ENCODE measurements at regions not wholly inside any gene's neighbourhood (a gene's known extent, or its start where the extent isn't known, plus 50 kb on each side); places are given as distances from the start of the nearest gene placed in this dataset.
A peak's percentile ranks its signal among the peaks of the same experiment; 100 is the strongest.

DNA sequence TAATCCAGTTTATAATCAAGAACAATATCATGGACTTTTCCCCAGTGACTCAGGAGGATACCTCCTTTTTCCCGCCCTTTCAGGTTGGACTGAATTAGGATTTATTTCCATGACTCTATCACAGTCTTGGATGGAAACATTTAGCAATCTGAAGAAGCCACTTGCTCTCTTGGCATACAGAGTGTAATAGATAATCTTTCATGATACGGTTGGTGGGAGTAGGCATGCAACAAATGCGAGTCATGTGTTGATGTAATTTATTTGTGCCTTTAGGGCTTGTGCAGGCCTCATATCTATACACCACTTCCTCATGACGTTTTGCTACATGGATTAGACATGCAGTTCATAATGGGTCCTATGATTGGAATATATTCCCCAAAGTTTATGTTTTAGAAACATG is 54.2 kb upstream of the MCTP2 start:
- peak; percentile 30 to 36 for DNase-seq

DNA sequence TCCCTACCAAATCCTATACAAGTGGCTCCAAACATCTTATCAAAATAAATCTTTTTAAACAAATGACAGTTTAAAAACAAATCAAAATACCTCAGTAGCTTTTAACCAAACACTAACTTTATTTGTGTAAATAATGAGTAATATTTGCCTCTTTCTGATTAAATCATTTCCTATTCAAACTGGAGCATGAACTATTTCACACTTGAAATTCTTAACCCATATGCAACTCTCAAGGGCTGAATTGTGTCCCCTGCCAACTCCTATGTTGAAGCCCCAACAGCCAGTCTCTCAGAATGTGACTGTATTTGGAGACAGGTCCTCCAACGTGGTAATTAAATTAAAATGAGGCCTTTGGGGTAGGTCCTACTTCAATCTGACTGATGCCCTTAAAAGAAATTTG is 55.9 kb upstream of the MCTP2 start:
- no peak for DNase-seq

GRCh38 chr15:94174399-94174802 is 57.0 kb upstream of the MCTP2 start:
- peak; percentile 99 for DNase-seq

DNA sequence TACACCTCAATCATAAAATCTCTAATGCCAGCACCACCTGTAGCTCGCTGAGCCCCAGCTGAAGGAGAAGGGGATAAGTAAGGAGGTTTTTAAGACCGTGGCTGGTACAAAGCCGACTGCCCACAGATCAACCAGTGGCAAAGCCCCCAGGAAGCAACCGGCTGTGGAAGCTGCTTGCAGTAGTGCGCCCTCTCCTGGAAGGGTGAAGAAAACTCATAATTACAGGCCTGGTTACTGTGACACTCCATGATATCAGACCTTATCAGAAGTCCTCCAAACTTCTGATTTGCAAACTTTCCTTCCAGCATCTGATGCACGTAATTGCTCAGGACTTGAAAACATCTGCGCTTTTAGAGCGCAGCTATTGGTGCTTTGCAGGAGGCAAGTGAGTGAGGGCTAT is 63.1 kb upstream of the MCTP2 start:
- peak; percentile 21 to 43 for DNase-seq

DNA sequence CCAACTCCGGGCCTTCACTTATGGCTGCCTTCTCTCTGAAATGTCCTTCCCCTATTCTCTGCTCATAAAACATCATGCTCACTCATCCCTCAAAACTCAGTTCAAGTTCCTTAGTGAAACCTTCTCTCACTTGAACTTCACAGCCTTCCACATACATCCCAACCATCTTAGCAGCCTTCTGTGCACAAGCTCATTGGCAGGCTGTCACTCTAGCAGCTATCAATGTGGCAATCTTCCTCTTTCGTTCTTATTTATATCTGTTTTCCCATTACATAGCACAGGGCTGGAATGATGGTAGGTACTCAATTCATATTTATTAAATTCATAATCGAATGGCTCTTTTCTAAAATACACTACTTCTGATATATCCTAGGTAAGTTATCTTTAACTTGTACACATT is 66.4 kb upstream of the MCTP2 start:
- no peak for DNase-seq

DNA sequence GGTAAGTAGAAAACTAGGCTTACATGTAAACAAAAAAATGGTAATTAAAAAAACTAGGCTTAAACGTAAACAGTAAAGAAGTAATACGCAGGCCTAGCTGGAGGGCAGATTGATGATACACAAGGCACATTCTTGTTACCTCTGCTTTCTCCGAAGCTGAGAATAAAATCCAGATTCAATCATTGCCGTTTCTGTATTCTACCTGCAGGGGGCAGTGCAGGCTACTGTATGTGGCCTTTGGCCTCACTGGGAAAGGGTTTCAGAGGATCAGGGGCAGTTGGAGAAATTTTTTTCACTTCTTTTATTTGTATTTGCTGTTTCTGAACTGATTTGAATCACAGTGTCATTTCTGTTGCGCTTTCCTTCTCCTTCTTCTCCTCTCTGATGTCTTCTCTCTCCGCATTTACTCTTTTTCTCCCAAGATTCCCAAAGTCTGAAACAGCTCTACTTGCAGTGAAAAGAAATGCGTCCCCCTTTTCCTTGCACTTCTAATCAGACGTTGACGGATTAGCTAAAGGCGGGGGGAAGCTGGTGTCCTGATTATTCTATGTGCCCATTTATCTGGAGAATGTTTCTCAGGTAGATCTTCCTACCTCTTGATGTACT is 67.1 kb upstream of the MCTP2 start:
- DNase-seq, result peak; percentile 60 to 63

GRCh38 chr15:94162939-94163338 is 68.4 kb upstream of the MCTP2 start:
- DNase-seq, result no peak

GRCh38 chr15:94154255-94154654 is 77.1 kb upstream of the MCTP2 start:
- no peak for DNase-seq

GRCh38 chr15:94145046-94145445 is 86.3 kb upstream of the MCTP2 start:
- DNase-seq, result no peak

DNA sequence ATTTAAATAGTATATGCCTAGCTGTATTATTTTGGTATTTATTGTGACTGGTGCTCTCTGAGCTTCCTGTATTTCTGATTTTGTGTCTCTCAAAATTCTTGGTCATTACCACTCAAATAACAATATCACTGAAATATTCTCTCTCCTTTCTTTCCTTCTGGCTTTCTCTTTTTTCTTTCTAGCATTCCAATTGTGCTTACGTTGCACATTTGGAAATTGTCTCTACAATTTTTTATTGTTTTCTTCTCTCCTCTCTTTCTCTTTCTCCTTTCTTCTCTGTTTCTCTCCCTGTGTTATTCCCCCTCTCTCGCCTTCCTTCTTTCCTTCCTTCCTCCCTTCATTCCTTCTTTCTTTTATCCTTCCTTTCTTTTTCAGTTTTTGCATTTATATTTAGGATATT is 89.6 kb upstream of the MCTP2 start:
- no peak for DNase-seq

GRCh38 chr15:94135486-94136147 is 95.7 kb upstream of the MCTP2 start:
- peak in 1 of 2 experiments; percentile 2 for DNase-seq

- peak in 1 of 2 experiments; percentile 10 for DNase-seq
These were observed 99.5 kb upstream of the MCTP2 start for GRCh38 chr15:94131875-94132274.

GRCh38 chr15:94130504-94130903 is 100.9 kb upstream of the MCTP2 start:
- no peak for DNase-seq

DNA sequence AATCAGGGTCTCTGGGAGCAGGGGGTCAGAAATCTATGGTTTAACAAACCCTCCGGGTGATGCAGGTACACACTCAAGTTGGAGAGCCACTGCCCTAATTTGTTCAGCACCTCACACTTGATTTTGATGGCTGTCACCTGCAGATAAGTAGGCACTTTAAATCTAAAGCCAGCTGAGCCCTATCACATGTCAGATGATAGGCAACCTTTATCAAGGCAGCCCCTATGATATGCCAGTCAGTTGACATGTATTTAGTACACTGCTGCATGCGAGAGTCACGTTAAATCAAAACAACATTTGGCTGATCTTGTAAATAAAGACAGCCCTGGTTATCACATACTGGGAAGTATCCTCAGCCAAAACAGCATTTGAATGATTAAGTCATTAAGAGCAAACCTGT is 104.4 kb upstream of the MCTP2 start:
- DNase-seq, result no peak

DNA sequence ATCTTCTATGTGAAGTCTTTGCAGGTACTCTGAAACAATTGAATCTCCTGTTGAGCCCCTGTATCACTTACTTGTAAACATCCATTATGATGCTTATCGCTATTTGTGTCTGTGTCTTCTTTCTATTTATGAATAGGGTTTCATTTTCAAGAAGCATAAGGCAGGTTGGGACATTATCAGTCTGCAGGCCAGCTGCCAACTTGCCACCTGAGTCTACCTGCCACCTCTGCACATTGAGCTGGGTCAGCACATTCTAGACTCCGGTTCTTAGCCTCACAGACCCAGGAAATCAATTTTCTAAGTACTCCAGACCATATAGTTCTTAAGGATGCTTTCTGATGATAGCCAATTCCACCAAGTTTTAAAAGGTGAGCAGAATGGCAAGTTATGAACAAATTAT is 105.7 kb upstream of the MCTP2 start:
- DNase-seq, result no peak

DNA sequence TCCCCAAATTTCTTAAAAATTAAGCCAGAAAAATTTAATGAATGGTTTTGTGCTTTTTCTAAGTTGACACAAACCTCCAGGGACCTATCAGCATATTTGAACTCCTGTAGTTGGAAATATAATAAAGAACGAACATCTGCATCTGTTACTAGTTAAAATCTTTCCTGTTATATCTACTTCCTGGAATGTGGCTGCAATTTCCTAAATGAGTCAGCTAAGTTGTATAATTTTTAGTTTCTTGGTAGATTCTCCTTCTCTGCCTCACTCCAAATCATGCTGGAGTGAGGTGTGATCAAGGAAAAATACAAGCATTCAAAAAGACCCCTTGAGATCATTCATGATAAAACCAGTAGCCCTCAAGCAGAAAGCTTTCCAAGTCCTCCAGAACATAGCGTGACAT is 106.2 kb upstream of the MCTP2 start:
- no peak for DNase-seq

GRCh38 chr15:94122516-94122915 is 108.8 kb upstream of the MCTP2 start:
- peak; percentile 3 to 15 for DNase-seq

- peak; percentile 83 to 94 for DNase-seq
These were observed 111.2 kb upstream of the MCTP2 start for GRCh38 chr15:94119923-94120775.

GRCh38 chr15:94119298-94119811 is 112.0 kb upstream of the MCTP2 start:
- DNase-seq, result no peak

- DNase-seq, result no peak
These were observed 120.8 kb upstream of the MCTP2 start for GRCh38 chr15:94110476-94111130.

DNA sequence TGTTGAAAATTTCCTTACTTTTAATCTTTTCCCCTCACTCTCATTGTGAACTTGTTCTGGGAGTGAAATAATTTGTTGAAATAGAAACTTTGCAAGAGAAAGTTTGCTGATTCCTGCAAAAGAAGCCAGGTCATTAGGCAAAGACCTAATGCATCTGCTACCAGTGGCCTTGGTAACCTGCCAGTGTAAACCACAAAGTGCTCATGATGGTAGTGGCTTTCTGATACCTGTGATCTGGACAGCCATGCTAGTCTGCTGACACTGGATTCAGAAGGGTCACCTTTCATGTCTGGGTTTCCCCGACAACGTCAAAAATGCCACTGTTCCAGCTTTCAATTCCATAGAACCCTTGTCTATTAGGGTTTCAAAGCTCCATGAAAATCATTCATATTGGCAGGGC is 123.7 kb upstream of the MCTP2 start:
- DNase-seq, result no peak

DNA sequence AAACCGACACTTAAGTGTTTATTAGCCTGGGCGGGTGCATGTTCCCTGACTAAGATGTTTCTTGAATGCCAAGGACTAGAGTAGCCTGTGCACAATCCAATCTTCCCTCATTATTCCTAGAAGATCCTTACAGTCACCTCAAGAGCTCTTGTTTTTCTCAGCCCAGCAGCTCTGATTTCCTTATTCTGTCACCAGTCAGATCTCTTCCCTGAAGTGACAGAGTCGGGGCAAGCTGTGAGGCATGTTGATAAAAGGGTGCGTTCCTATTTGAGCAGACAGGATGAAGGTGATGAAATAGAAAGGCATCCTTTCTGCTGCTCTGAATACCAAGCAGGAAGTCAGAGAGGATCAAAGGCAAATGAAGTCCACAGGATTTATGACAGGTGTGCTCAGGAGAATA is 125.6 kb upstream of the MCTP2 start:
- DNase-seq, result no peak

DNA sequence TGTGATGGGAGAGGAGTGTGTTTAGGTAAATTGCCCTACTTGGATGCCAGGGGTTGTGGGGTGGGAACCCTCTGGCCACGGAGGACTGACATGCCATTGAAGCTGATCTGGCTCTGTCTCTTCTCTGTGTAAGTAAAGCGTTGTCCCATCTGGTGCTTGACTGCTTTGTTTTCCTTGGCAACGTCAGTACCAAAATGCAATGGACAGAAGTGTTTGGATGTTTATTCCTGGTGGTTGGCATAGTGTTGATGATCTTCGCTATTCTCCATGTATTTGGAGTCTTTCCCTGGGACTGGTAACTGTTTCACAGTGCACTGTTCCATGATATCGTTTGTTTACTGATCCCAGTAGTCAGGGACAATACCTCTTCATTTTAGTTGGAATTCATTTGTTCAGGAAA is 130.5 kb upstream of the MCTP2 start:
- DNase-seq, result no peak
